ENCODE measurements at regions not wholly inside any gene's neighbourhood (a gene's known extent, or its start where the extent isn't known, plus 50 kb on each side); places are given as distances from the start of the nearest gene placed in this dataset.

- no peak for DNase-seq (ENCODE audit: low read depth in 4 of 4, low spot score in 3 of 4)
Measured at GRCh38 chr3:118541796-118542195, 492.9 kb downstream of the IGSF11 start.

GRCh38 chr3:118543832-118544231 is 490.8 kb downstream of the IGSF11 start:
- DNase-seq (ENCODE audit: low read depth in 4 of 4, low spot score in 3 of 4): no peak

- DNase-seq (ENCODE audit: low read depth in 4 of 4, low spot score in 3 of 4): no peak
Measured at GRCh38 chr3:118544458-118544857, 490.2 kb downstream of the IGSF11 start.

- no peak for DNase-seq (ENCODE audit: low read depth in 4 of 4, low spot score in 3 of 4)
Measured at GRCh38 chr3:118548434-118548833, 486.2 kb downstream of the IGSF11 start.

- DNase-seq (ENCODE audit: low read depth in 4 of 4, low spot score in 3 of 4): no peak
Measured at GRCh38 chr3:118550122-118550521, 484.5 kb downstream of the IGSF11 start.

- DNase-seq (ENCODE audit: low read depth in 4 of 4, low spot score in 3 of 4): no peak
Measured at GRCh38 chr3:118550556-118550955, 484.1 kb downstream of the IGSF11 start.

GRCh38 chr3:118554148-118554838 is 480.4 kb downstream of the IGSF11 start:
- DNase-seq (ENCODE audit: low read depth in 4 of 4, low spot score in 3 of 4): no peak

GRCh38 chr3:118556983-118557382 is 477.7 kb downstream of the IGSF11 start:
- DNase-seq (ENCODE audit: low read depth in 4 of 4, low spot score in 3 of 4): no peak

GRCh38 chr3:118557513-118557912 is 477.1 kb downstream of the IGSF11 start:
- no peak for DNase-seq (ENCODE audit: low read depth in 4 of 4, low spot score in 3 of 4)

- no peak for DNase-seq (ENCODE audit: low read depth in 4 of 4, low spot score in 3 of 4)
Measured at GRCh38 chr3:118559286-118559685, 475.4 kb downstream of the IGSF11 start.

GRCh38 chr3:118564800-118565199 is 469.8 kb downstream of the IGSF11 start:
- DNase-seq (ENCODE audit: low read depth in 4 of 4, low spot score in 3 of 4): no peak

- DNase-seq (ENCODE audit: low read depth in 4 of 4, low spot score in 3 of 4): no peak
Measured at GRCh38 chr3:118573912-118574311, 460.7 kb downstream of the IGSF11 start.

- peak; percentile 52 to 66 (median 58) for DNase-seq (ENCODE audit: low read depth in 4 of 4, low spot score in 3 of 4)
Measured at GRCh38 chr3:118577055-118577777, 457.4 kb downstream of the IGSF11 start.

GRCh38 chr3:118578559-118578958 is 456.1 kb downstream of the IGSF11 start:
- DNase-seq (ENCODE audit: low read depth in 4 of 4, low spot score in 3 of 4): no peak

- no peak for DNase-seq (ENCODE audit: low read depth in 4 of 4, low spot score in 3 of 4)
Measured at GRCh38 chr3:118587037-118587741, 447.5 kb downstream of the IGSF11 start.

- no peak for DNase-seq (ENCODE audit: low read depth in 4 of 4, low spot score in 3 of 4)
Measured at GRCh38 chr3:118587847-118588246, 446.8 kb downstream of the IGSF11 start.

- no peak for DNase-seq (ENCODE audit: low read depth in 4 of 4, low spot score in 3 of 4)
Measured at GRCh38 chr3:118593277-118593670, 441.4 kb downstream of the IGSF11 start.

- no peak for DNase-seq (ENCODE audit: low read depth in 4 of 4, low spot score in 3 of 4)
Measured at GRCh38 chr3:118597184-118597583, 437.5 kb downstream of the IGSF11 start.

GRCh38 chr3:118607915-118608820 is 426.5 kb downstream of the IGSF11 start:
- no peak for DNase-seq (ENCODE audit: low read depth in 4 of 4, low spot score in 3 of 4)

- no peak for DNase-seq (ENCODE audit: low read depth in 4 of 4, low spot score in 3 of 4)
Measured at GRCh38 chr3:118618247-118619040, 416.2 kb downstream of the IGSF11 start.

Measured in left renal pelvis (tissue), 4 donors.